ENCODE measurements at regions not wholly inside any gene's neighbourhood (a gene's known extent, or its start where the extent isn't known, plus 50 kb on each side); places are given as distances from the start of the nearest gene placed in this dataset.

- TF ChIP-seq, protein P1, sequence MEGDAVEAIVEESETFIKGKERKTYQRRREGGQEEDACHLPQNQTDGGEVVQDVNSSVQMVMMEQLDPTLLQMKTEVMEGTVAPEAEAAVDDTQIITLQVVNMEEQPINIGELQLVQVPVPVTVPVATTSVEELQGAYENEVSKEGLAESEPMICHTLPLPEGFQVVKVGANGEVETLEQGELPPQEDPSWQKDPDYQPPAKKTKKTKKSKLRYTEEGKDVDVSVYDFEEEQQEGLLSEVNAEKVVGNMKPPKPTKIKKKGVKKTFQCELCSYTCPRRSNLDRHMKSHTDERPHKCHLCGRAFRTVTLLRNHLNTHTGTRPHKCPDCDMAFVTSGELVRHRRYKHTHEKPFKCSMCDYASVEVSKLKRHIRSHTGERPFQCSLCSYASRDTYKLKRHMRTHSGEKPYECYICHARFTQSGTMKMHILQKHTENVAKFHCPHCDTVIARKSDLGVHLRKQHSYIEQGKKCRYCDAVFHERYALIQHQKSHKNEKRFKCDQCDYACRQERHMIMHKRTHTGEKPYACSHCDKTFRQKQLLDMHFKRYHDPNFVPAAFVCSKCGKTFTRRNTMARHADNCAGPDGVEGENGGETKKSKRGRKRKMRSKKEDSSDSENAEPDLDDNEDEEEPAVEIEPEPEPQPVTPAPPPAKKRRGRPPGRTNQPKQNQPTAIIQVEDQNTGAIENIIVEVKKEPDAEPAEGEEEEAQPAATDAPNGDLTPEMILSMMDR (IDR thresholded peaks at IDR 0.05; ENCODE audit: borderline replicate concordance) = no peak
- peaks cover 16% of the 10 kb centered on the region for H3K4me1 ChIP-seq
- no peak for DNase-seq
- intact Hi-C loops (cut with micrococcal nuclease) = no loop called here
- no peaks in the 10 kb centered on the region for H3K27me3 ChIP-seq (ENCODE audit: low read depth)
- H3K27ac ChIP-seq (replicated peaks) = no peak overlapping the region
- H3K4me3 ChIP-seq = no peak overlapping the region
- H3K9me3 ChIP-seq (replicated peaks) = no peaks in the 10 kb centered on the region
- H3K36me3 ChIP-seq = no peaks in the 10 kb centered on the region
Observed at GRCh38 chr3:177425042-177425441, 227.8 kb upstream of the TBL1XR1 start.

GRCh38 chr3:177426106-177426877 lies 229.0 kb upstream of the TBL1XR1 start:
- no peak for DNase-seq
- H3K4me1 ChIP-seq = peaks cover 5% of the 10 kb centered on the region
- no peaks in the 10 kb centered on the region for H3K27me3 ChIP-seq (ENCODE audit: low read depth)
- H3K27ac ChIP-seq (replicated peaks) = no peak overlapping the region
- no peak overlapping the region for H3K4me3 ChIP-seq
- TF ChIP-seq, protein P1 (IDR thresholded peaks at IDR 0.05; ENCODE audit: borderline replicate concordance) = no peak
- H3K9me3 ChIP-seq (replicated peaks) = no peaks in the 10 kb centered on the region
- H3K36me3 ChIP-seq = no peaks in the 10 kb centered on the region
- intact Hi-C loops (cut with micrococcal nuclease) = no loop called here

DNA sequence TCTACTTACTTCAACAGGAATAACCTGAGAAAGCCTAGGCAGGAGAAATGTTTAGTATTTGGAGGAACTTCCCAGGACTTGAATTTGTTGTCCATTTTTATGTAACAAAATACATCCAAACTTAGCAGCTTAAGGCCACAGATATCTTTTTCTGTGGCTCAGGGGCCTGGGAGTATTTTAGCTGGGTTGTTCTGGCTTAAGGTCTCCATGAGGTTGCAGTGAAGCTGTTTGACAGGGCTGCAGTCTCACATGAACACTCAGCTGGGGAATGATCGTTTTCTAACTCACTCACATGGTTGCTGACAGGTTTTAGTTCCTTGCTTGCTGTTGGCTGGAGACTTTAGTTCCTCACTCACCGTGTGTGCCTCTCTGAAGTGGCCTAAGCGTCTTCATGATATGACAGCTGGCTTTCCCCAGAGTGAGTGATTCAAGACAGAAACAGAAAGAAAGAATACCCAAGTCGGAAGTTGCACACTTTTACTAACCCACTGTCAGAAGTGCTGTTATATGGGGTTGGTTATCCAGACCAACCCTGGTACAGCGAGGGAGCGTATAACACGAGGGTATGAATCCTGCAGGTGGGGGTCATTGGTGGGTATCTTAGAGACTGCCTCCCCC lies 229.7 kb upstream of the TBL1XR1 start:
- Histone ChIP-seq H3K9me3 (replicated peaks) (no peaks in the 10 kb centered on the region), H3K4me3 (no peak overlapping the region), H3K27ac (replicated peaks) (no peak overlapping the region), H3K27me3 (ENCODE audit: low read depth) (no peaks in the 10 kb centered on the region), H3K36me3 (no peaks in the 10 kb centered on the region), H3K4me1 (peaks cover 5% of the 10 kb centered on the region)
- no peak for DNase-seq
- TF ChIP-seq, protein P1 (IDR thresholded peaks at IDR 0.05; ENCODE audit: borderline replicate concordance) = no peak
- intact Hi-C loops (cut with micrococcal nuclease) = no loop called here

DNA sequence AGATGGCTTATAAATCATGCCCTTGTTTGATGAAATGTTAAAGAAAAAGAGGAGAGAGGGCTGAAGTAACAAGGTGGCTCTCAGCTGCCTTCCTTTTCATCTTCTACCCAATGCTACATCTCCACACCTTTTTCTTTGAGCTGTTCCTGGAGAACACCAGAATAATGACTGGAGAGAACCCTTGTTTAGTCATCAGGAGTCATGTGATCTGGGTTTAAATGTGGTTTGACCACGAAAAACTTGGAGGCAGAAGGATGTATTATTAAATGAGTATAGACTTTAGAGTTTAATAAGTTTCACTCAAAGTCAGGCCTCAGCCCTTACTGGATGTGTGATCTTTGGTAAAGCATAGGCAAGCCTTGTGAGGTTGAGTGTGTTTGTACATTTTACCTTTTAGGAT lies 230.3 kb upstream of the TBL1XR1 start:
- TF ChIP-seq, protein P1 (IDR thresholded peaks at IDR 0.05; ENCODE audit: borderline replicate concordance) = no peak
- Histone ChIP-seq H3K4me1 (peaks cover 9% of the 10 kb centered on the region), H3K36me3 (no peaks in the 10 kb centered on the region), H3K27ac (replicated peaks) (no peak overlapping the region), H3K9me3 (replicated peaks) (no peaks in the 10 kb centered on the region), H3K27me3 (ENCODE audit: low read depth) (no peaks in the 10 kb centered on the region), H3K4me3 (no peak overlapping the region)
- DNase-seq = no peak
- intact Hi-C loops (cut with micrococcal nuclease) = no loop called here

DNA sequence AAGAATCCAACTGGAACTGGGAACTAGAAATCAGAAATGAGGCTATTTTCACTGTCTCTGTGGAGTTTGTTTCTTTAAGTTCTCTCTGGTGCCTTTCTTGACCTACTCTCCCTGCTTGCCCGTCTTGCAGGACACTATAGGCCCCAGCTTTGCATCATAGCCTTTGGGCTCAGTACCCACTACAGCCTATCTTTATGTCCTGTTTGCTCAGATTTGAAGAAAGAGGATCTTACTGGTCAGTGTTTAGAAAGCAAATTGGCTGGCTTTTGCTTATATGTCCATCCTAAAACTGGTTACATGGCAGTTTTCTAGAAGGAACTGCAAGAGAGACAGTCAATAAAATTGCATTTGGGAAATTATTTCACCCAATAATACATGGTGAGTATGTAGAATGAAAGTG lies 231.8 kb upstream of the TBL1XR1 start:
- Histone ChIP-seq H3K4me3 (no peak overlapping the region), H3K9me3 (replicated peaks) (no peaks in the 10 kb centered on the region), H3K27me3 (ENCODE audit: low read depth) (no peaks in the 10 kb centered on the region), H3K36me3 (no peaks in the 10 kb centered on the region), H3K27ac (replicated peaks) (no peak overlapping the region), H3K4me1 (peaks cover 9% of the 10 kb centered on the region)
- intact Hi-C loops (cut with micrococcal nuclease) = no loop called here
- no peak for DNase-seq
- TF ChIP-seq, protein P1 (IDR thresholded peaks at IDR 0.05; ENCODE audit: borderline replicate concordance) = no peak

Data from left ventricle myocardium inferior (tissue), 1 donor.